ENCODE measurements at regions not wholly inside any gene's neighbourhood (a gene's known extent, or its start where the extent isn't known, plus 50 kb on each side); places are given as distances from the start of the nearest gene placed in this dataset.
"Not testable (repeated sequence)": the region's sequence is repeated elsewhere in the genome, so short reads cannot be mapped to it uniquely, and the experiment has no call there.

GRCh38 chrX:41019041-41019392 lies 66.2 kb upstream of the USP9X start:
- Histone ChIP-seq H3K36me3 (ENCODE audit: control insufficient read depth, insufficient read depth, low read length) (no peaks in the 10 kb centered on the region), H3K4me3 (ENCODE audit: low read depth, low read length) (no peak overlapping the region), H3K27me3 (ENCODE audit: control insufficient read depth, insufficient read depth, low read length) (no peaks in the 10 kb centered on the region)
- TF ChIP-seq CTCF (IDR thresholded peaks at IDR 0.05; ENCODE audit: insufficient read depth, low read length, poor library complexity, severe bottlenecking): no peak
- DNase-seq (ENCODE audit: low read depth): no peak

GRCh38 chrX:41022566-41022965 lies 62.7 kb upstream of the USP9X start:
- TF ChIP-seq CTCF (IDR thresholded peaks at IDR 0.05; ENCODE audit: insufficient read depth, low read length, poor library complexity, severe bottlenecking): no peak
- no peak for DNase-seq (ENCODE audit: low read depth)
- no peaks in the 10 kb centered on the region for H3K36me3 ChIP-seq (ENCODE audit: control insufficient read depth, insufficient read depth, low read length)
- H3K27me3 ChIP-seq (ENCODE audit: control insufficient read depth, insufficient read depth, low read length): no peaks in the 10 kb centered on the region
- no peak overlapping the region for H3K4me3 ChIP-seq (ENCODE audit: low read depth, low read length)

- TF ChIP-seq CTCF (IDR thresholded peaks at IDR 0.05; ENCODE audit: insufficient read depth, low read length, poor library complexity, severe bottlenecking): no peak
- H3K27me3 ChIP-seq (ENCODE audit: control insufficient read depth, insufficient read depth, low read length): no peaks in the 10 kb centered on the region
- no peak for DNase-seq (ENCODE audit: low read depth)
- no peak overlapping the region for H3K4me3 ChIP-seq (ENCODE audit: low read depth, low read length)
- no peaks in the 10 kb centered on the region for H3K36me3 ChIP-seq (ENCODE audit: control insufficient read depth, insufficient read depth, low read length)
These were observed 62.1 kb upstream of the USP9X start for GRCh38 chrX:41023098-41023497.

- H3K4me3 ChIP-seq (ENCODE audit: low read depth, low read length); DNase-seq (ENCODE audit: low read depth); H3K27me3 ChIP-seq (ENCODE audit: control insufficient read depth, insufficient read depth, low read length); H3K36me3 ChIP-seq (ENCODE audit: control insufficient read depth, insufficient read depth, low read length): not testable (repeated sequence)
These were observed 60.9 kb upstream of the USP9X start for GRCh38 chrX:41024335-41024734.

- TF ChIP-seq CTCF (IDR thresholded peaks at IDR 0.05; ENCODE audit: insufficient read depth, low read length, poor library complexity, severe bottlenecking): no peak
- Histone ChIP-seq H3K27me3 (ENCODE audit: control insufficient read depth, insufficient read depth, low read length) (no peaks in the 10 kb centered on the region), H3K4me3 (ENCODE audit: low read depth, low read length) (no peak overlapping the region), H3K36me3 (ENCODE audit: control insufficient read depth, insufficient read depth, low read length) (no peaks in the 10 kb centered on the region)
- DNase-seq (ENCODE audit: low read depth): no peak
These were observed 60.5 kb upstream of the USP9X start for GRCh38 chrX:41024755-41025154.

GRCh38 chrX:41025926-41026701 lies 59.1 kb upstream of the USP9X start:
- H3K27me3 ChIP-seq (ENCODE audit: control insufficient read depth, insufficient read depth, low read length): no peaks in the 10 kb centered on the region
- no peak overlapping the region for H3K4me3 ChIP-seq (ENCODE audit: low read depth, low read length)
- TF ChIP-seq CTCF (IDR thresholded peaks at IDR 0.05; ENCODE audit: insufficient read depth, low read length, poor library complexity, severe bottlenecking): no peak
- no peak for DNase-seq (ENCODE audit: low read depth)
- no peaks in the 10 kb centered on the region for H3K36me3 ChIP-seq (ENCODE audit: control insufficient read depth, insufficient read depth, low read length)
